Left kidney (tissue), 1 donor: ENCODE measurements at regions not wholly inside any gene's neighbourhood (a gene's known extent, or its start where the extent isn't known, plus 50 kb on each side); places are given as distances from the start of the nearest gene placed in this dataset.
"Not testable (repeated sequence)": the region's sequence is repeated elsewhere in the genome, so short reads cannot be mapped to it uniquely, and the experiment has no call there.

Experiments
- DNase-seq: peaks from one replicate; pipeline ENCODE4 v3.0.0-alpha.2; 2013

GRCh38 chr21:13812191-13812590, 202.6 kb downstream of the POTED start:
- DNase-seq: not testable (repeated sequence)

DNA sequence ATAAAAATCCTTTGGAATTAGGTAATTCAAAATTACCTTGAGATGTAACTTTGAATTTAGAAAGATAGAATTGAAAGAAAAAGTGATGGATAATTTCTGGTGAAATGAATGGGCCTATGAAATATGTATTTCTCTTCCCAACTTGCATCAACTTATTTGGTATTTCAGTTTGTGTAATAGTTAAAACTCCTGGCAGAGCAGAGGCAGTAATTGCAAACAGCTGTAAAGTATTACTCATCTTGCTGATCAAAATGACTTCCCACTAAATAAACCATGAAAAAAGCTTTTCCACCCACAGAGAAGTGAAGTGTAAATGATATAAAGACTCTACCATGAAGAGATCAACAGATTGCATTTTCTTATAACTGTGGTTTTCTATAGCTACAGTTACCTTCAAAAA, 201.0 kb downstream of the POTED start:
- not testable (repeated sequence) for DNase-seq

DNA sequence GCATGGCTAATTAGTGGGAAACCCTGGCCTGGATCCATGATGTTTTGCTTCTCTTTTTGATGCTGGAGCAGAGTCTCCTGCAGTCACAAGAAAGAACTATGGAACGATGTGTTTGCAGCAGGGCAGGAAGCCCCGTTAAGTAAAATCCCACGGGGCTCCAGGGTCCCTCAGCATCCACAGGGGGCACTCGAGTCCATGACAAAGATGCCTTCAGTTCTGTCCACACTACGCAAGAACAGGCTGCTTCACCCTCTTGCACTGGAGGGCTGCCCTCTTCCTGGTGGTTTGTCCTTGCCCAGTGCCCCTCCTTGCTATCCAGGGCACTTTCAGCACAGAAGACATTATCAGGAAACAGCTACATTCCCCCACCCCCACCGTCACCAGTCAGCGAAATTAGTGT, 196.9 kb downstream of the POTED start:
- not testable (repeated sequence) for DNase-seq

DNA sequence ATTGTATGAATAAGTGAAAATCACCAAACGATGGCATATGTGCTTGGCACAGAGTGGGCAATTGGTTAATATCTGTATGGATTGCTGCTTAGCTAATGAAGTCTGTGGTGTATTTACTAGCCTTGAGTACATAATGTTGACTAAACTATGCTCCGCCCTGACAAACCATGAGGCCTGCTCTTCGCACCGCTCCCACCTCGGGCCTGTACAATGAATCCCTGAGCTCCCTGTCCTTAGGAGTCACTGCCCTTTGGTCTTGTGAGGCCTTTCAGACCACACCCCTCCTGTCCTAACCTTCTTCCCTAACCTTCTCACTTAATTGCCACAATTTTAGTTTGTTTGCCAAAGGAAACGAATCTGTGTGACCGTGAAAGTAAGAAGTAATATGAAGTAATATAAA, 193.2 kb downstream of the POTED start:
- DNase-seq: not testable (repeated sequence)
